WTC11 (cell line): ENCODE measurements at regions not wholly inside any gene's neighbourhood (a gene's known extent, or its start where the extent isn't known, plus 50 kb on each side); places are given as distances from the start of the nearest gene placed in this dataset.

ENCODE experiments used
- ATAC-seq: fragments of 200-7000 bp; cut with Tn5 transposase; 2 replicates; pipeline ENCODE4 v1.10.0; 2021; ENCODE audit warnings: mild to moderate bottlenecking, moderate library complexity
- CTCF ChIA-PET: fragments of 300-600 bp; sonication (Branson Sonifier 250); formaldehyde crosslinking; loops from one replicate; lab custom pipeline; 2021; ENCODE audit warnings: antibody characterized with exemption; lab: Charles Lee
- POLR2A ChIA-PET: fragments of 350-600 bp; sonication (Branson Sonifier 250); formaldehyde crosslinking; loops from one replicate; lab custom pipeline; 2021; ENCODE audit warnings: antibody characterized with exemption; lab: Charles Lee
- DNase-seq: peaks from one replicate; pipeline ENCODE4 v3.0.0; 2021; ENCODE audit warnings: low spot score
- H3K27ac Mint-ChIP-seq: 2 replicates; pipeline ENCODE4 v1.8.0; 2021; ENCODE audit warnings: mixed read lengths
- H3K27me3 Mint-ChIP-seq: 2 replicates; pipeline ENCODE4 v1.8.0; 2021; ENCODE audit warnings: low read depth, mild to moderate bottlenecking, moderate library complexity, mixed read lengths
- H3K36me3 Mint-ChIP-seq: 2 replicates; pipeline ENCODE4 v1.8.0; 2021; ENCODE audit warnings: mixed read lengths
- H3K4me1 Mint-ChIP-seq: 2 replicates; pipeline ENCODE4 v1.8.0; 2022; ENCODE audit warnings: mixed read lengths
- H3K4me3 Mint-ChIP-seq: 2 replicates; pipeline ENCODE4 v1.8.0; 2021; ENCODE audit warnings: mild to moderate bottlenecking, moderate library complexity, mixed read lengths
- H3K9me3 Mint-ChIP-seq: 2 replicates; pipeline ENCODE4 v1.8.0; 2021; ENCODE audit warnings: mixed read lengths
- ATF6 ChIP-seq: sonication (generic); formaldehyde crosslinking; IDR thresholded peaks from 2 replicates; pipeline ENCODE4 v1.8.1; 2023; ENCODE audit warnings: mild to moderate bottlenecking, missing genetic modification reagents
- CBFB ChIP-seq: sonication (generic); formaldehyde crosslinking; IDR thresholded peaks from 2 replicates; pipeline ENCODE4 v1.8.1; 2022; ENCODE audit warnings: mild to moderate bottlenecking, low read depth, missing genetic modification reagents
- EMX1 ChIP-seq: fragments of 250-450 bp; sonication (Bioruptor Pico); IDR thresholded peaks from 2 replicates; pipeline ENCODE4 v1.8.0; 2021; ENCODE audit warnings: mild to moderate bottlenecking
- FOXJ3 ChIP-seq: sonication (generic); formaldehyde crosslinking; IDR thresholded peaks from 2 replicates; pipeline ENCODE4 v1.9.0; 2021; ENCODE audit warnings: missing genetic modification reagents, mild to moderate bottlenecking, borderline replicate concordance
- FOXP1 ChIP-seq: sonication (generic); formaldehyde crosslinking; IDR thresholded peaks from 2 replicates; pipeline ENCODE4 v1.8.0; 2022; ENCODE audit warnings: missing genetic modification reagents, mild to moderate bottlenecking, moderate library complexity, borderline replicate concordance
- FOXP4 ChIP-seq: sonication (generic); formaldehyde crosslinking; IDR thresholded peaks from 2 replicates; pipeline ENCODE4 v1.8.0; 2022; ENCODE audit warnings: mild to moderate bottlenecking, missing genetic modification reagents
- GABPB1 ChIP-seq: sonication (generic); formaldehyde crosslinking; IDR thresholded peaks from 2 replicates; pipeline ENCODE4 v1.8.1; 2023; ENCODE audit warnings: mild to moderate bottlenecking, missing genetic modification reagents
- GRHL2 ChIP-seq: fragments of 250-450 bp; sonication (Bioruptor Pico); IDR thresholded peaks from 2 replicates; pipeline ENCODE4 v1.8.0; 2022; ENCODE audit warnings: mild to moderate bottlenecking, moderate library complexity; ENCODE audit not compliant: insufficient replicate concordance, severe bottlenecking
- GTF2I ChIP-seq: fragments of 250-450 bp; sonication (Bioruptor Pico); conservative IDR thresholded peaks from 2 replicates; pipeline ENCODE4 v1.4.0; 2021; ENCODE audit warnings: mild to moderate bottlenecking
- JAZF1 ChIP-seq: fragments of 250-450 bp; sonication (Bioruptor Pico); IDR thresholded peaks from 2 replicates; pipeline ENCODE4 v1.9.0; 2021; ENCODE audit warnings: moderate library complexity, mild to moderate bottlenecking, inconsistent platforms
- KAT7 ChIP-seq: sonication (generic); formaldehyde crosslinking; IDR thresholded peaks from 2 replicates; pipeline ENCODE4 v1.8.1; 2023; ENCODE audit warnings: missing genetic modification reagents, mild to moderate bottlenecking, borderline replicate concordance
- MLX ChIP-seq: sonication (generic); formaldehyde crosslinking; IDR thresholded peaks from 2 replicates; pipeline ENCODE4 v1.8.1; 2023; ENCODE audit warnings: mild to moderate bottlenecking, missing genetic modification reagents, moderate library complexity
- NFATC4 ChIP-seq: fragments of 250-450 bp; sonication (Bioruptor Pico); IDR thresholded peaks from 2 replicates; pipeline ENCODE4 v1.9.0; 2021; ENCODE audit warnings: mild to moderate bottlenecking
- NFE2L1 ChIP-seq: sonication (generic); formaldehyde crosslinking; IDR thresholded peaks from 2 replicates; pipeline ENCODE4 v1.8.1; 2023; ENCODE audit warnings: missing genetic modification reagents
- NFYB ChIP-seq: sonication (generic); formaldehyde crosslinking; conservative IDR thresholded peaks from 2 replicates; pipeline ENCODE4 v1.8.0; 2022; ENCODE audit warnings: low read depth, missing genetic modification reagents
- TEAD4 ChIP-seq: sonication (generic); formaldehyde crosslinking; IDR thresholded peaks from 2 replicates; pipeline ENCODE4 v1.8.0; 2022; ENCODE audit warnings: mild to moderate bottlenecking, missing genetic modification reagents
- ZNF219 ChIP-seq: sonication (generic); formaldehyde crosslinking; IDR thresholded peaks from 2 replicates; pipeline ENCODE4 v1.8.0; 2023; ENCODE audit warnings: missing genetic modification reagents, mild to moderate bottlenecking, borderline replicate concordance
- TF ChIP-seq, protein P1 (sequence below): sonication (generic); formaldehyde crosslinking; IDR thresholded peaks from 2 replicates; pipeline ENCODE4 v1.8.1; 2023; ENCODE audit warnings: mild to moderate bottlenecking, moderate library complexity, missing genetic modification reagents
- TF ChIP-seq, protein P2 (sequence below): fragments of 250-450 bp; sonication (Bioruptor Pico); IDR thresholded peaks from 2 replicates; pipeline ENCODE4 v1.9.0; 2021; ENCODE audit warnings: mild to moderate bottlenecking
- TF ChIP-seq, protein P3 (sequence below): sonication (generic); formaldehyde crosslinking; IDR thresholded peaks from 2 replicates; pipeline ENCODE4 v1.8.1; 2022; ENCODE audit warnings: mild to moderate bottlenecking, moderate library complexity, missing genetic modification reagents

DNA sequence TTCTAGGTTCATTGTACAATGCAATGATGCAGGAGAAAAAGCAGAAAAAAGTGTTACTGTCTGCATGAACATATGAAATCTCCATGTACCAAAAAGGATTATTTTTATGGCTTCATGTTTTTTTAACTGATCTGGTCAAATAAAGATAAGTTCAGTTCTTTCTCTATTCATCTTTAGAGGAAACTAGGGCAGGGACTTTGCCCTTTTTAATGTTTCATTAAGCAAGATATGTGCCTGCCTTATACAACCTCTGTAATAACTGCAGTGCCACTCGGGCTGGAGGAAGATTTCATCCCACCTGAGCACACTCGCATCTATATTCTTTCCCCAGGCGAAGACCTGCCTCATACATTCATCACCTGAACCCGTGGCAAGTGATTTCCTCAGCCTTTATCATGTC is 157.9 kb upstream of the DDX18 start:
- H3K4me3 Mint-ChIP-seq = no peak overlapping the region
- DNase-seq (no peak), ATAC-seq (no peak)
- no peaks in the 10 kb centered on the region for H3K27me3 Mint-ChIP-seq
- ChIA-PET POLR2A (no interaction called here), CTCF (no interaction called here)
- peaks cover 4% of the 10 kb centered on the region; the same call in 1 of the 2 replicates for H3K9me3 Mint-ChIP-seq
- no peaks in the 10 kb centered on the region for H3K36me3 Mint-ChIP-seq
- no peak overlapping the region for H3K27ac Mint-ChIP-seq
- H3K4me1 Mint-ChIP-seq = peaks cover 17% of the 10 kb centered on the region
- TF ChIP-seq NFATC4 (CRISPR knock-in tag) (no peak), JAZF1 (CRISPR knock-in tag) (no peak), KAT7 (no peak), CBFB (CRISPR knock-in tag) (no peak), GABPB1 (CRISPR knock-in tag) (no peak)
- TF ChIP-seq, protein P1, sequence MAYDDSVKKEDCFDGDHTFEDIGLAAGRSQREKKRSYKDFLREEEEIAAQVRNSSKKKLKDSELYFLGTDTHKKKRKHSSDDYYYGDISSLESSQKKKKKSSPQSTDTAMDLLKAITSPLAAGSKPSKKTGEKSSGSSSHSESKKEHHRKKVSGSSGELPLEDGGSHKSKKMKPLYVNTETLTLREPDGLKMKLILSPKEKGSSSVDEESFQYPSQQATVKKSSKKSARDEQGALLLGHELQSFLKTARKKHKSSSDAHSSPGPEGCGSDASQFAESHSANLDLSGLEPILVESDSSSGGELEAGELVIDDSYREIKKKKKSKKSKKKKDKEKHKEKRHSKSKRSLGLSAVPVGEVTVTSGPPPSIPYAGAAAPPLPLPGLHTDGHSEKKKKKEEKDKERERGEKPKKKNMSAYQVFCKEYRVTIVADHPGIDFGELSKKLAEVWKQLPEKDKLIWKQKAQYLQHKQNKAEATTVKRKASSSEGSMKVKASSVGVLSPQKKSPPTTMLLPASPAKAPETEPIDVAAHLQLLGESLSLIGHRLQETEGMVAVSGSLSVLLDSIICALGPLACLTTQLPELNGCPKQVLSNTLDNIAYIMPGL (CRISPR knock-in tag) = no peak
- TF ChIP-seq, protein P2, sequence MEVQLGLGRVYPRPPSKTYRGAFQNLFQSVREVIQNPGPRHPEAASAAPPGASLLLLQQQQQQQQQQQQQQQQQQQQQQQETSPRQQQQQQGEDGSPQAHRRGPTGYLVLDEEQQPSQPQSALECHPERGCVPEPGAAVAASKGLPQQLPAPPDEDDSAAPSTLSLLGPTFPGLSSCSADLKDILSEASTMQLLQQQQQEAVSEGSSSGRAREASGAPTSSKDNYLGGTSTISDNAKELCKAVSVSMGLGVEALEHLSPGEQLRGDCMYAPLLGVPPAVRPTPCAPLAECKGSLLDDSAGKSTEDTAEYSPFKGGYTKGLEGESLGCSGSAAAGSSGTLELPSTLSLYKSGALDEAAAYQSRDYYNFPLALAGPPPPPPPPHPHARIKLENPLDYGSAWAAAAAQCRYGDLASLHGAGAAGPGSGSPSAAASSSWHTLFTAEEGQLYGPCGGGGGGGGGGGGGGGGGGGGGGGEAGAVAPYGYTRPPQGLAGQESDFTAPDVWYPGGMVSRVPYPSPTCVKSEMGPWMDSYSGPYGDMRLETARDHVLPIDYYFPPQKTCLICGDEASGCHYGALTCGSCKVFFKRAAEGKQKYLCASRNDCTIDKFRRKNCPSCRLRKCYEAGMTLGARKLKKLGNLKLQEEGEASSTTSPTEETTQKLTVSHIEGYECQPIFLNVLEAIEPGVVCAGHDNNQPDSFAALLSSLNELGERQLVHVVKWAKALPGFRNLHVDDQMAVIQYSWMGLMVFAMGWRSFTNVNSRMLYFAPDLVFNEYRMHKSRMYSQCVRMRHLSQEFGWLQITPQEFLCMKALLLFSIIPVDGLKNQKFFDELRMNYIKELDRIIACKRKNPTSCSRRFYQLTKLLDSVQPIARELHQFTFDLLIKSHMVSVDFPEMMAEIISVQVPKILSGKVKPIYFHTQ (CRISPR knock-in tag) = no peak
- TF ChIP-seq, protein P3, sequence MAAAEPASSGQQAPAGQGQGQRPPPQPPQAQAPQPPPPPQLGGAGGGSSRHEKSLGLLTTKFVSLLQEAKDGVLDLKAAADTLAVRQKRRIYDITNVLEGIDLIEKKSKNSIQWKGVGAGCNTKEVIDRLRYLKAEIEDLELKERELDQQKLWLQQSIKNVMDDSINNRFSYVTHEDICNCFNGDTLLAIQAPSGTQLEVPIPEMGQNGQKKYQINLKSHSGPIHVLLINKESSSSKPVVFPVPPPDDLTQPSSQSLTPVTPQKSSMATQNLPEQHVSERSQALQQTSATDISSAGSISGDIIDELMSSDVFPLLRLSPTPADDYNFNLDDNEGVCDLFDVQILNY (CRISPR knock-in tag) = no peak
- TF ChIP-seq, all 79 proteins: peak for 0

DNA sequence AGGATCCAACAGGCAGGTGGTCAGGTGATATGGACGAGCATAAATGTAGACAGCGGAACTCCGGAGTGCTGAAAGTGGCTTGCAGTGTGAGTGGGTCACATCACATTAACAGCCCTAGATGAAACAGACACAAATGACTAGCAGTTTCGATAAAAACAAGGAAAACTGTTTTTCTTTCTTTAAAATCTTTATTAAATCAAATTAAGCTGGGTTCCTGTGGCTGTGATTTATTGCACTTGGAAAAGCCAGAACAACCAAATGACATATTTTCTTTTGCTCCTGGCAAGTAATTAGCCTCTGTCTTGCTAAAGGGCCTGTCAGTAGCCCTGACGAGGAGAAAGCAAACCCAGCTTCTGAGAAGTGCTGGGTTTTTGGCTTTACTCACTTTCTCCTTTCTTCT is 152.9 kb upstream of the DDX18 start:
- Mint-ChIP-seq H3K27ac (peak overlapping the region; percentile 54; the same call in 1 of the 2 replicates), H3K4me3 (no peak overlapping the region), H3K27me3 (no peaks in the 10 kb centered on the region), H3K4me1 (peaks cover 28% of the 10 kb centered on the region), H3K9me3 (peaks cover 4% of the 10 kb centered on the region; the same call in 1 of the 2 replicates), H3K36me3 (no peaks in the 10 kb centered on the region)
- no peak for DNase-seq
- no peak for TF ChIP-seq NFYB (CRISPR knock-in tag)
- TF ChIP-seq ATF6 (CRISPR knock-in tag) = no peak
- no peak for TF ChIP-seq FOXP4 (CRISPR knock-in tag)
- TF ChIP-seq GTF2I = no peak
- no peak for TF ChIP-seq FOXJ3
- TF ChIP-seq TEAD4 (CRISPR knock-in tag) = no peak
- no peak for TF ChIP-seq NFE2L1
- TF ChIP-seq MLX = no peak
- TF ChIP-seq GRHL2 (CRISPR knock-in tag) = no peak
- TF ChIP-seq ZNF219 (CRISPR knock-in tag) = no peak
- no peak for TF ChIP-seq FOXP1
- no peak for TF ChIP-seq EMX1
- POLR2A ChIA-PET = no interaction called here
- CTCF ChIA-PET = no interaction called here
- ATAC-seq = peak; percentile 34; the same call in 1 of the 2 replicates
